HT-29 (cell line): ENCODE measurements at regions not wholly inside any gene's neighbourhood (a gene's known extent, or its start where the extent isn't known, plus 50 kb on each side); places are given as distances from the start of the nearest gene placed in this dataset.

Experiments
- DNase-seq: peaks from one replicate; pipeline ENCODE4 v3.0.0-alpha.2; 2015; ENCODE audit warnings: low spot score

DNA sequence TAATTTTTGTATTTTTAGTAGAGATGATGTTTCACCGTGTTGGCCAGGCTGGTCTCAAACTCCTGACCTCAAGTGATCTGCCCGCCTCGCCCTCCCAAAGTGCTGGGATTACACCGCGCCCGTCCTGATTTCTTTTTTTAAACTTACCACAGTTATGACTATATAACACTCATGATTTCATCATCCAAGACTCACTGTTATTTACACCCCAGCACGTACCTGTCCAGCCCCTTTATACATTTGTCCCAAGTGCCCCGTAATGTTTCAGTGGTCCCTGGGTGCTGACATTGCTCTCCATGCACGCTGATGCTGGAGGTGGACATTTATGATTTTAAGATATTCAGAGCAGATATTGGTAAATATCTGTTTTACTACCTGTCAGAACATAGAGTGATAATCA is 219.9 kb upstream of the GMDS start:
- DNase-seq = no peak

DNA sequence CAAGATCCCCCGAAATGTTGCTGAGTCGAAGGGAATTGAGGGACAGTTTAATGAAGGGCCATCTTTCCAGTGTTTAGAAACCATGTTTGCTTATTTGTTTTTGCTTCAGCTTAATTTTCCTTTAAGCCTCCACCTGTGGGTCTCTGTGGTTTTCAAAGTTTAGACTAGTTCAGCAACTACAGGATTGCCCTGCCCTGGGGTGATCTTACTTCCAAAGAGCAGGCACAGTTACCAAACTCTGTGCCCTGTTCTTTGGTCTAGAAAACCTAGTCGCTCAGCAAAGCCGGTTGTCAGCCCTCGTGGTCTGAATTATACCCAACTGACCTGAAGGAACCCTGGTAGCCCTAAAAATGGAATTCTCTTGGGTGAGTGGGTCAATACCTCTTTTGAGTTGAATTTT is 219.2 kb upstream of the GMDS start:
- no peak for DNase-seq

- no peak for DNase-seq
Observed at GRCh38 chr6:2462831-2463230, 217.4 kb upstream of the GMDS start.

- no peak for DNase-seq
Observed at GRCh38 chr6:2460216-2460745, 214.9 kb upstream of the GMDS start.

GRCh38 chr6:2454180-2454579 is 208.8 kb upstream of the GMDS start:
- DNase-seq = no peak

GRCh38 chr6:2450546-2450945 is 205.1 kb upstream of the GMDS start:
- peak; percentile 77 for DNase-seq

- no peak for DNase-seq
Observed at GRCh38 chr6:2449572-2449940, 204.2 kb upstream of the GMDS start.

DNA sequence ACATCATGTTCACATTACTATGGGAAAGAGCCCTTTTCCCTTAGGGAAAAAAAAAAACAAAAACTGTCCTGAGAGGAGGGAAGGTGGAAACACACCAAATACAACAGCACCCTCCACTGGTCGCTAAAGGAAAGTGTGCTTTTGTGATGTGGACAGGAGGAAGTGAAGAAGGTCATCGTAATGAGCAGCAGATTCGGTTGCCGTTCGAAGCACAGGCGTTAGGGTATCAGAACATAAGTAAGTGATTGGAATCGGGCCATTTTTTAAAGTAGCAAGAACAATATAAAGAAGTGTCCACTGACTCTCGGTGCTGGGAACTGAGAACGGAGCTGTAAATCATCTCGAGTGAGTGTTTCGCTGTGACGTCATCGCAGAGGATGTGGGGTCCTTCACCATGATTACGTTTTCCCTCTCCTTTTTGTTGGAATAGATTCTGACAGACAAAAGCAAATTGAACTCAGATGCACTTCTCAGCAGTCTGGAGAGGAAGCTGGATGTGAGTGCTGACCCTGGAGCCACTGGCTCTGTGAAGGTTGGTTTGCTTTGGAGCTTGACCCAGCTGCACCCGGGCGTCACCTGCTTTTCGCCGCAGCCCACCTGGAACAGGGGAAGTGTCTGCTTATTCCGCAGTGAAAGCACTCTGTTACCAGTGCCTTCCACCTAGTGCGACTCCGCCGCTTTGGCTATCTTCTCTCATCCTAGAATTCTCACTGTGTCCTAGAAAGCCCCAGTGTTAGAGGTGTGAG is 203.6 kb upstream of the GMDS start:
- peak; percentile 82 for DNase-seq

DNA sequence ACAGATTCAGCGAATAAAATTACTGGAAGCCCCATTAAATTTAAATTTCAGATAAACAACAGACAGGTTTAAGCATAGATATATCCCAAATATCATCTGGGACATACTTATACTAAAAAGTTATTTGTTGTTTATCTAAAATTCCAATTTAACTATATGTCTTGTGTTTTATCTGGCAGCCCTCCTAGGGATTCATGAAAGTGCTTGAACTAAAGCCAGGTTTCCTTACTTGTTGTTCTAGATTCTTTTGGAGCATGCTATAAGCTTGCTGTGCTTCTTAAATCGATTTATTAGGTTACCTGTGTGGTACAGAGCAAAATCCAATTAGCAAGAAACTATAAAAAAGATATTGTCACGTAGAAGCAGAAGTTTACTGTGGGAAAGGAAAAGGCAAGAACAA is 202.5 kb upstream of the GMDS start:
- no peak for DNase-seq

- no peak for DNase-seq
Observed at GRCh38 chr6:2447318-2447920, 202.0 kb upstream of the GMDS start.

- peak; percentile 88 for DNase-seq
Observed at GRCh38 chr6:2441601-2442475, 196.4 kb upstream of the GMDS start.

DNA sequence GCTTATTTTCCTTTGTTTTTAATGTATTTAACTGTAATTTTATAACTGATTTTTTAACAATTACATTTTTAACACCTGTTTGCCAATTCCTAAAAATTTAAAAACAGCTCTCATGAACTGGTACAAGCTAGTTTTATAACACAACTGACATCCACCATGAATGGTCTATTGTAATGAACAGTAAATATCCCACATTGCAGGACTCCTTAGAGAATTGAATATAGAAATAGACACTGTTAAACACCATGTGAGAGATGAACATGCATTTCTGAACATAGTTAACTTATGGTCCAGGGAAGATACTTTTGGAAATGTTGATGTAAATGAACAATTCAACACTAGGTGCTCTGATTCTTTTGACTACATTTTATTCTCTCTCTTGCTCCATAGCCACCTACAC is 195.1 kb upstream of the GMDS start:
- no peak for DNase-seq

DNA sequence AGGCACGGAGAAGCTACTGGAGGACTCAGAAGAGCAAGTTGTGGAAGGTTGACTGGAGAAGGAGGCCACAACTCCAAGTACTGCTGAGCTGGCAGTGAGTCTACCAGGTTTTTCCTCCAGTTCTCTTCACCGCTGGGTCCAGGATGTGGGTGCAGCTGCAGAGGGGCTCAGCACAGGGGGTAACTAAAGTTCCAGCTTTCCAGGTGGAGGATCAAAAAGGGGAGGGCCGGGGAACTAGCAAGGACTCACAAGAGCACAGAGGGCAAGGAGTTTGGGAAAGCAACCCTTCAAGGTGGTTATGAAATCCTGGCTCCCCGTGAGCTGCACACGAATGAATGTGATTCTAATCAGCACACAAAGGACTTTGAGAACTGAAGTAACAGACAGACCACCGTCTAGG is 194.2 kb upstream of the GMDS start:
- no peak for DNase-seq

GRCh38 chr6:2439082-2439481 is 193.7 kb upstream of the GMDS start:
- no peak for DNase-seq

GRCh38 chr6:2436410-2437154 is 191.2 kb upstream of the GMDS start:
- no peak for DNase-seq

- no peak for DNase-seq
Observed at GRCh38 chr6:2435323-2435722, 189.9 kb upstream of the GMDS start.

GRCh38 chr6:2434912-2435311 is 189.5 kb upstream of the GMDS start:
- DNase-seq = no peak

- DNase-seq = peak; percentile 67
Observed at GRCh38 chr6:2434116-2434515, 188.7 kb upstream of the GMDS start.

- no peak for DNase-seq
Observed at GRCh38 chr6:2433711-2434110, 188.3 kb upstream of the GMDS start.

GRCh38 chr6:2433266-2433665 is 187.9 kb upstream of the GMDS start:
- no peak for DNase-seq

DNA sequence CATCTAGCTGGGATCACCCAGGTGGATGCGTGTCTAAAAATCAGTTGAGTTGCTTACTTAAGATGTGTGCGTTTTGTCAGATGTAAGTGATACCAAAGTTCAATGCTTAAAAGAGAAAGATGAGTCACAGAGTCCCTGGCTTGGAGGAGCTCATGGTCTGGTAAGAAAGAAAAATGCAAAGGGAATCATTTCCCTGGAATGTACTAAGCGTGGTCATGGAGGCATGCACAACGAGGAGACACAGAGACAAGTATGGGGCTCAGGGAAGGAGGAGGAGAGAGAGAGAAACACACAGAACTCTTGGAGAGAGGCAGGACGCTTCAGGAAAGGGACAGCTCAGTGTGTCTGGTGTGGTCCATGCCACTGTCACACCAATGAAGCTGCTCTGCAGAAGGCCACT is 186.9 kb upstream of the GMDS start:
- DNase-seq = peak; percentile 53

GRCh38 chr6:2430612-2431011 is 185.2 kb upstream of the GMDS start:
- no peak for DNase-seq
